Left lung (tissue), 4 donors: ENCODE measurements at regions not wholly inside any gene's neighbourhood (a gene's known extent, or its start where the extent isn't known, plus 50 kb on each side); places are given as distances from the start of the nearest gene placed in this dataset.

Experiments used
- ATAC-seq: fragments of 200-7000 bp; cut with Tn5 transposase; one replicate; pipeline ENCODE4 v1.9.1; 2020; ENCODE audit warnings: moderate library complexity
- DNase-seq, 4 donors: peaks; one replicate each; pipeline ENCODE4 v3.0.0-alpha.2; 2013 to 2020
- H3K27ac ChIP-seq, 2 donors: fragments of 200-600 bp; sonication (generic) in 1 of 2; one replicate each; pipeline versions ENCODE4 v1.5.0 to v1.8.0; 2020 to 2021
- H3K27me3 ChIP-seq, 2 donors: fragments of 200-600 bp; sonication (generic) in 1 of 2; one replicate each; pipeline versions ENCODE4 v1.5.0 to v1.8.0; 2020 to 2021
- H3K36me3 ChIP-seq, 2 donors: fragments of 200-600 bp; sonication (generic) in 1 of 2; one replicate each; pipeline versions ENCODE4 v1.5.0 to v1.8.0; 2020 to 2021
- H3K4me1 ChIP-seq, 2 donors: fragments of 200-600 bp; one replicate each; pipeline ENCODE4 v1.8.0; 2021
- H3K4me3 ChIP-seq, 2 donors: fragments of 200-600 bp; sonication (generic) in 1 of 2; one replicate each; pipeline versions ENCODE4 v1.5.0 to v1.8.0; 2020 to 2021; ENCODE audit warnings: mild to moderate bottlenecking in 1 of 2
- H3K9me3 ChIP-seq, 2 donors: fragments of 200-600 bp; sonication (generic) in 1 of 2; one replicate each; pipeline versions ENCODE4 v1.5.0 to v1.8.0; 2020 to 2021
- intact Hi-C, 2 donors: fragments of 100-400 bp; cut with DNase I; formaldehyde crosslinking; loops; one replicate each; pipeline versions ENCODE4 v1.11.2 to v1.14.2; 2022
- TF ChIP-seq, protein P1 (sequence below), 2 donors: fragments of 200-600 bp; sonication (generic) in 1 of 2; IDR thresholded peaks; one replicate each; pipeline versions ENCODE4 v1.5.0 to v1.8.0; 2021; ENCODE audit warnings: antibody characterized with exemption in 2 of 2
- donor health status: DM: no; HTN: yes; CAD: no.
- donor health status: DM: no; HTN: no; CAD: no.

DNA sequence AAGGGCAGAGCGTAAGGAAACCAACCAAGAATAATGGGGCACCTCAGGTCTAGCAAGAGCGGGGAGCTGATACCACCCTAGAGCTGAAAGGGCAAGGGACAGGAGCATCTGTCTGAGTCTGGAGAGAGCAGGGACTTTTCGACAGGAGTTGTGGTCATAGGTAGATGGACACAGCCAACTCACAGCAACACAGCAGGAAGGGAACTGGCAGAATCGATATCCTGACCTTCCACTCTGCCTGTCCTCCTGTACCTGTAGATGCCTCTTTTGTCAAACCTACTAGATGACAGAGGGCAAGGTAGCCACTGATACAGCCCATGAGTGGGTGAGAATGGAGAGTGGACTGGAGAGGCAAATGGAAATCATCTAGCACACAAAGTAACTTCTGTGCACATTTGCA lies 247.2 kb upstream of the EGLN3 start:
- peaks cover 0 to 3% of the 10 kb centered on the region in 2 donors for H3K9me3 ChIP-seq
- no peaks in the 10 kb centered on the region for H3K4me1 ChIP-seq
- H3K4me3 ChIP-seq: no peak overlapping the region
- ATAC-seq: no peak
- TF ChIP-seq, protein P1, sequence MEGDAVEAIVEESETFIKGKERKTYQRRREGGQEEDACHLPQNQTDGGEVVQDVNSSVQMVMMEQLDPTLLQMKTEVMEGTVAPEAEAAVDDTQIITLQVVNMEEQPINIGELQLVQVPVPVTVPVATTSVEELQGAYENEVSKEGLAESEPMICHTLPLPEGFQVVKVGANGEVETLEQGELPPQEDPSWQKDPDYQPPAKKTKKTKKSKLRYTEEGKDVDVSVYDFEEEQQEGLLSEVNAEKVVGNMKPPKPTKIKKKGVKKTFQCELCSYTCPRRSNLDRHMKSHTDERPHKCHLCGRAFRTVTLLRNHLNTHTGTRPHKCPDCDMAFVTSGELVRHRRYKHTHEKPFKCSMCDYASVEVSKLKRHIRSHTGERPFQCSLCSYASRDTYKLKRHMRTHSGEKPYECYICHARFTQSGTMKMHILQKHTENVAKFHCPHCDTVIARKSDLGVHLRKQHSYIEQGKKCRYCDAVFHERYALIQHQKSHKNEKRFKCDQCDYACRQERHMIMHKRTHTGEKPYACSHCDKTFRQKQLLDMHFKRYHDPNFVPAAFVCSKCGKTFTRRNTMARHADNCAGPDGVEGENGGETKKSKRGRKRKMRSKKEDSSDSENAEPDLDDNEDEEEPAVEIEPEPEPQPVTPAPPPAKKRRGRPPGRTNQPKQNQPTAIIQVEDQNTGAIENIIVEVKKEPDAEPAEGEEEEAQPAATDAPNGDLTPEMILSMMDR (IDR thresholded peaks at IDR 0.05): no peak
- DNase-seq: no peak
- no peaks in the 10 kb centered on the region for H3K27me3 ChIP-seq
- H3K27ac ChIP-seq: no peak overlapping the region
- H3K36me3 ChIP-seq: no peaks in the 10 kb centered on the region
- intact Hi-C loops: no loop called here

DNA sequence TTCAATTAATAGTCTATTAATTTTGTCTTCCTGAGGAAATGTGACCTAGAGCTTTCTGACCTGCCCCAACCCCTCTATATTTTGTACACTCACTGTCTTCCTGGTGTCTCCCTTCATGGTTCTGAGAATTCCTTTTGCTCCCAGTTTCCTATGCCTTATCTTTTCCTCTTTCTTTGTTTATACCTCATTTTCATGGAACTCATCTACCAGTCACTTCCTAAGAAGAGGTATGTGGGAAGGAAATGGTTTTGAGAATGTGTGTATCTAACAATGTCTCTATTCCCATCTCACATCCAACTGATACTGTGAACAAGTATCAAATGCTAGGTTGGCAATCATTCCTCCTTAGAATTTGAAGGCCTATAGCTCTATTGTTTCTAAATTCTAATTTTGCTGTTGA lies 245.1 kb upstream of the EGLN3 start:
- Histone ChIP-seq H3K4me1 (no peaks in the 10 kb centered on the region), H3K9me3 (peaks cover 0 to 3% of the 10 kb centered on the region in 2 donors), H3K27me3 (no peaks in the 10 kb centered on the region), H3K27ac (no peak overlapping the region), H3K36me3 (no peaks in the 10 kb centered on the region), H3K4me3 (no peak overlapping the region)
- DNase-seq (no peak), ATAC-seq (no peak)
- intact Hi-C loops: no loop called here
- TF ChIP-seq, protein P1 (IDR thresholded peaks at IDR 0.05): no peak

DNA sequence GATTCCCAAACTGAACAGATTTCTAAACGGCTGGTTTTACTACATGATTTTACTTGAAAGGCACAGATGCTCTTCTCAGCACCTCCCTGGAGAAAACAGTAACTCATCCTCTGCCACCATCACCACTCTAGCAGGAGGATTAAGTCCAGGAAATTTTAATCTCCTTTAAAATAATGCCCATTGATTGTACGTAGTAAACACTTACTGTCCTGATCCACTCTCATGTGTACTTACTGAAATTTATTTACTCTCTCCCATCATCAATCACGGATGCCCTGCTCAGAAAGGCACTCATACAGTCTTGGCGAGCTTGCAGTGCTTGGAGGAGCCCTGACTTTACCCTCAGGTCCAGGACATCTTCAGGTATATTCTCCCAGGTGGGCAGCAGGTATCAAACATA lies 239.8 kb upstream of the EGLN3 start:
- intact Hi-C loops: no loop called here
- TF ChIP-seq, protein P1 (IDR thresholded peaks at IDR 0.05): no peak
- Histone ChIP-seq H3K27me3 (no peaks in the 10 kb centered on the region), H3K9me3 (peaks cover 0 to 3% of the 10 kb centered on the region in 2 donors), H3K27ac (no peak overlapping the region), H3K4me3 (no peak overlapping the region), H3K36me3 (no peaks in the 10 kb centered on the region), H3K4me1 (no peaks in the 10 kb centered on the region)
- ATAC-seq: no peak
- DNase-seq: no peak

GRCh38 chr14:34189866-34190265 lies 239.0 kb upstream of the EGLN3 start:
- Histone ChIP-seq H3K4me1 (no peaks in the 10 kb centered on the region), H3K9me3 (peaks cover 0 to 3% of the 10 kb centered on the region in 2 donors), H3K27me3 (no peaks in the 10 kb centered on the region), H3K4me3 (no peak overlapping the region), H3K27ac (no peak overlapping the region), H3K36me3 (no peaks in the 10 kb centered on the region)
- no peak for ATAC-seq
- TF ChIP-seq, protein P1 (IDR thresholded peaks at IDR 0.05): no peak
- DNase-seq: no peak
- intact Hi-C loops: no loop called here

- Histone ChIP-seq H3K27ac (no peak overlapping the region), H3K9me3 (no peaks in the 10 kb centered on the region), H3K27me3 (no peaks in the 10 kb centered on the region), H3K4me3 (no peak overlapping the region), H3K4me1 (no peaks in the 10 kb centered on the region), H3K36me3 (no peaks in the 10 kb centered on the region)
- TF ChIP-seq, protein P1 (IDR thresholded peaks at IDR 0.05): no peak
- intact Hi-C loops: no loop called here
- no peak for DNase-seq
- ATAC-seq: no peak
These were observed 236.7 kb upstream of the EGLN3 start for GRCh38 chr14:34187519-34188044.
